ENCODE measurements at regions not wholly inside any gene's neighbourhood (a gene's known extent, or its start where the extent isn't known, plus 50 kb on each side); places are given as distances from the start of the nearest gene placed in this dataset.

DNA sequence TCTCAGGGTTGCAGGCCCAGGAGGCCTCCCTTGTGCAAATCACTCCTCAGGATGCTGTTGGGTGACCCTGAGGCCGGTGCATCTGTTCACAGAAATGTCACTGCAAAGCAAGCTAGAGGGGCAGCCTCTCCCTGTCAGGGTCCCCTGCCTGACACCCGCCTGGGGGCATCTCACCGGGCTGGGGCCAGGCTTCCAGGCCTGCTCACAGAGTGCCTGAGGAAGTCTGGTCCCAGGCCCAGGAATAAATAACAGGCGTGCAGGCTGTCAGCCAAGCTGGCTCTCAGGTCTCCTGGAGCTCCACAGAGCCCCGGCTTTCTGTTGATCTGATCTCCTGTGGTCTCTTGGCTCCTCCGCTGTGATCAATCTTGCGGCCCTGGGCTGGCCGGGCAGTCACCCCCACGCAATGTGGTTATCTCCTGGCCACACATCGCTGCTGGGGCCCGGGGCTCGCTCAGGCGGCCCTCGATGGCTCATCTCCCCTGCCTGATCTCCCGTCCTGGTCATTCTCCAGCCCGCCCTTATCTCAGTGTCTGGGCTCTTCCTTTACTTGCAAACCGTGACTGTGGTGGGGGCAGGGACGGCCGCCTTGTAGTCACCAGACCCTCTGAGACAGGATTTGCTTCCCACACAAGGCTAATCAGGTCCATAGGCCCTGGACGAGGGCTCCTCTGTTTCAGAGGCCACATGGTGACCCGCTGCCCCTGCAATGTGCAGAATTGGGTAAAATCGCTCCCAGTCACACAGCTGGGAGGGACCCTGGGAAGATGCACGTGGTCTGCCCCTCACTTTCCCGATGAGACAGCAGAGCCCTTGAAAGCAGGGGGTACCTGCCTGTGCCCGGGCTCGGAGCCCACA lies 231.2 kb upstream of the GSE1 start:
- TF ChIP-seq, protein P1, sequence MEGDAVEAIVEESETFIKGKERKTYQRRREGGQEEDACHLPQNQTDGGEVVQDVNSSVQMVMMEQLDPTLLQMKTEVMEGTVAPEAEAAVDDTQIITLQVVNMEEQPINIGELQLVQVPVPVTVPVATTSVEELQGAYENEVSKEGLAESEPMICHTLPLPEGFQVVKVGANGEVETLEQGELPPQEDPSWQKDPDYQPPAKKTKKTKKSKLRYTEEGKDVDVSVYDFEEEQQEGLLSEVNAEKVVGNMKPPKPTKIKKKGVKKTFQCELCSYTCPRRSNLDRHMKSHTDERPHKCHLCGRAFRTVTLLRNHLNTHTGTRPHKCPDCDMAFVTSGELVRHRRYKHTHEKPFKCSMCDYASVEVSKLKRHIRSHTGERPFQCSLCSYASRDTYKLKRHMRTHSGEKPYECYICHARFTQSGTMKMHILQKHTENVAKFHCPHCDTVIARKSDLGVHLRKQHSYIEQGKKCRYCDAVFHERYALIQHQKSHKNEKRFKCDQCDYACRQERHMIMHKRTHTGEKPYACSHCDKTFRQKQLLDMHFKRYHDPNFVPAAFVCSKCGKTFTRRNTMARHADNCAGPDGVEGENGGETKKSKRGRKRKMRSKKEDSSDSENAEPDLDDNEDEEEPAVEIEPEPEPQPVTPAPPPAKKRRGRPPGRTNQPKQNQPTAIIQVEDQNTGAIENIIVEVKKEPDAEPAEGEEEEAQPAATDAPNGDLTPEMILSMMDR (IDR thresholded peaks at IDR 0.05; ENCODE audit: insufficient read depth, low read depth, low read length) = no peak
- Histone ChIP-seq H3K27me3 (ENCODE audit: control insufficient read depth, insufficient read depth, low read length) (no peaks in the 10 kb centered on the region), H3K4me3 (ENCODE audit: low read depth, low read length) (no peak overlapping the region), H3K36me3 (ENCODE audit: control insufficient read depth, insufficient read depth, low read length) (no peaks in the 10 kb centered on the region)
- DNase-seq (ENCODE audit: low read depth) = no peak
- POLR2A ChIA-PET = no interaction called here
- CTCF ChIA-PET = interaction anchor here (1.2 to 1.5 kb wide), 2 partner anchors 11 to 12 kb away, joined by 3 to 5 read pairs; no protein-coding TSS in a partner anchor

DNA sequence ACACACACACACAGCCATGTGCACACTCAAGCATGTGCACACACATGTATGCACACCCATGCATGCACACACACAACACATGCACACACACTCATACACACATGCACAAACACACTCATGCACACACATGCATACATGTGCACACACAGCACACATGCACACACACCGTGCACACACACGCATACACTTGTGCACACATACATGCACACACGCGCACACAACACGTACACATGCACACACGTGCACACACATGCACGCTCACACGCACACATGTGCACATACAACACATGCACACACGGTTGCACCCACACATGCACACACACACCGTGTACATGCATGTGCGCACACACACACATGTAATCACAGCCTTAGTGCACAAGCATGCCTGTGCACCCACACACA lies 230.4 kb upstream of the GSE1 start:
- POLR2A ChIA-PET = no interaction called here
- CTCF ChIA-PET = no interaction called here
- Histone ChIP-seq H3K27me3 (ENCODE audit: control insufficient read depth, insufficient read depth, low read length) (no peaks in the 10 kb centered on the region), H3K36me3 (ENCODE audit: control insufficient read depth, insufficient read depth, low read length) (no peaks in the 10 kb centered on the region), H3K4me3 (ENCODE audit: low read depth, low read length) (no peak overlapping the region)
- TF ChIP-seq, protein P1 (IDR thresholded peaks at IDR 0.05; ENCODE audit: insufficient read depth, low read depth, low read length) = no peak
- no peak for DNase-seq (ENCODE audit: low read depth)

DNA sequence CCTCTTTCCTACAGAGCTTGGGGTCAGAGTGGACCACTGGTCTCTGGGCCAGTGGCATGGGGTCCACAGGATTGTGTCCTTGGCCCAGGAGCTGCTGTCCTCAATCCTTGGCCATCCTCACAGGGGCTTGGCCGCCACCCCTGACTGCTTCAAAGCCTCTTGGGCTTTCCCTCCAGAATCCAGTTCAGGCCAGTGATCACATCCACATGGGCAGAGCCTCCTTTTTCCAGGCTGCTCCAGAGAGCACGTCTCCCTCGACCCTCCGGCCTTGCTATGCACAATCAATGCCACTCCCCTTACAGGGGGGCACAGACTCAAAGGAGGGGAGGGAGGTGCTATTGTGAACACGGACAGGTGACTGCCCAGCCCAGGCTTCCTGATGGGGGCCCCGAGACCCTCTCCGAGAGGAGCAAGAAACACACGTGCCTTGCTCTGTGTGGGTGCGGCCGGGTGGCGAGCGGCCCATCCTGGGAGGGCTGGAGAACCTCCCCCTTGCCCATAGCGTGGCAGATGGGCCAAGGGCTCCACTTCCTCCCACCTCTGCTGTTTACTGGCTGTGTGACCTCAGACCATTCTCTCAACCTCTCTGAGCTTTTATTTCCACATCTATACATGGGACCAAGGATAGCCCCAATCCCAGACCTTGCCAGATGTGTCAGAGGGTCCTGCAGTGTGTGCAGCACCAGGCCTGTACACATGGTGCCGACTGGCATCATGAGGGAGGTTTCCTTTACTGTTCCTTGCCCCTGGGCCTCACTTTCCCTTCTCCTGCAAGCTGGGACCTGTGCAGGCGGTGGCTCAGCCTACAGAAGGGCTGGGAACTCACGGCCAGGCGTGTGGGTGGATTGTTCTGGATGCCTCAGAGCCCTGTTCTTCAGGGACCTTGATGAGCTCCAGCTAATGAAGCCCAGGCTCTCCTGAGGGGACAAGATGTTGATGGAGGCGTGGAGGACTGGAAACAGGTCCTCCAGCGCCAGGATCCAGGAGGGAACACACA lies 229.0 kb upstream of the GSE1 start:
- no peaks in the 10 kb centered on the region for H3K27me3 ChIP-seq (ENCODE audit: control insufficient read depth, insufficient read depth, low read length)
- H3K36me3 ChIP-seq (ENCODE audit: control insufficient read depth, insufficient read depth, low read length) = no peaks in the 10 kb centered on the region
- no peak for DNase-seq (ENCODE audit: low read depth)
- POLR2A ChIA-PET = no interaction called here
- CTCF ChIA-PET = interaction anchor here (1.8 kb wide), 1 partner anchor 10 kb away, joined by 5 read pairs; no protein-coding TSS in a partner anchor
- H3K4me3 ChIP-seq (ENCODE audit: low read depth, low read length) = no peak overlapping the region
- TF ChIP-seq, protein P1 (IDR thresholded peaks at IDR 0.05; ENCODE audit: insufficient read depth, low read depth, low read length) = no peak

DNA sequence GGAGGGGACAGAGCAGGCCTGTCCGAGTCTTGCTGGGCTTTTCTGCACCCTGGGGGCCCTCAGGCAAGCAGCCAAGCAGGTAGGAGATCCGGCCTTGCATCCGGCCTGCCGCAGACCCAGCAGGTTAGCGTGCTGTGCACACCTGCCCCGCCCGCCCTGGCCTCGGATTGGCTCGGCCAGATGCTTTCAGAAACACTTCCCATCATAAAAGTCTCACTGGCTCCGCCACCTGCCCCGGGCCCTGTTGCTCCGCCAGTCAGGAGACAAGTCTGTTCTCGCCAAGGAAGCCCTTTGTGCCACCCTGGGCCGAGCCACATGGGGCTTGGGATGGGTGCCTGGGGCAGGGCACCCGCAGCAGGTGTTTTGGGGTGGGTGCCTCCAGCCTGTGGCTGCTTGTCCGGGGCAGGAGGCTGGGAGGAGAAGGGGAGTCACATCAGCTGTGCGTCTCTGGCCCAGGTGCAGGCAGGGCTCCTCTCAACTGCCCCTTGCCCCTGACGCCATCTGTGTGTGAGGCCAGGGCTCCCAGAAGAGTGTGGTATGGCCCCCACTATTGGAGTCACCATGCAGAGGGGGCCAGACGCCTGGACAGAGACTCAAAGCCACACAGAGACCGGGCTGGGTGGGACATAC lies 228.2 kb upstream of the GSE1 start:
- TF ChIP-seq, protein P1 (IDR thresholded peaks at IDR 0.05; ENCODE audit: insufficient read depth, low read depth, low read length) = no peak
- Histone ChIP-seq H3K36me3 (ENCODE audit: control insufficient read depth, insufficient read depth, low read length) (no peaks in the 10 kb centered on the region), H3K27me3 (ENCODE audit: control insufficient read depth, insufficient read depth, low read length) (no peaks in the 10 kb centered on the region), H3K4me3 (ENCODE audit: low read depth, low read length) (no peak overlapping the region)
- ChIA-PET POLR2A (no interaction called here), CTCF (interaction anchor here (1.8 kb wide), 1 partner anchor 9 kb away, joined by 5 read pairs; no protein-coding TSS in a partner anchor)
- DNase-seq (ENCODE audit: low read depth) = no peak

Data from BJ (cell line).